NB4 (cell line): ENCODE measurements at regions not wholly inside any gene's neighbourhood (a gene's known extent, or its start where the extent isn't known, plus 50 kb on each side); places are given as distances from the start of the nearest gene placed in this dataset.
"Not testable (repeated sequence)": the region's sequence is repeated elsewhere in the genome, so short reads cannot be mapped to it uniquely, and the experiment has no call there.

Experiments used
- DNase-seq: peaks from one replicate; pipeline ENCODE4 v3.0.0; 2010; ENCODE audit warnings: low read depth
- H3K4me3 ChIP-seq: one replicate; pipeline ENCODE4 v1.5.1; 2011; ENCODE audit warnings: mild to moderate bottlenecking, low read depth, low read length, moderate library complexity
- CTCF ChIP-seq: IDR thresholded peaks from one replicate; pipeline ENCODE4 v1.5.1; 2012; ENCODE audit warnings: low read depth, low read length
- MAX ChIP-seq: IDR thresholded peaks from 2 replicates; pipeline ENCODE4 v1.6.1; 2011; ENCODE audit warnings: low read depth, low read length
- MYC ChIP-seq: IDR thresholded peaks from 2 replicates; pipeline ENCODE4 v1.6.1; 2011; ENCODE audit warnings: low read depth, low read length
- POLR2A ChIP-seq: IDR thresholded peaks from 2 replicates; pipeline ENCODE4 v1.6.1; 2011; ENCODE audit warnings: mild to moderate bottlenecking; ENCODE audit not compliant: insufficient read length; ENCODE audit errors: extremely low read depth

- H3K4me3 ChIP-seq, result no peak overlapping the region
- no peak for TF ChIP-seq POLR2A
- TF ChIP-seq MYC, result no peak
- no peak for TF ChIP-seq CTCF
- TF ChIP-seq MAX, result no peak
- DNase-seq, result peak; percentile 26
Measured at GRCh38 chr1:98119796-98120195, 199.0 kb upstream of the DPYD start.

GRCh38 chr1:98113811-98114210, 193.0 kb upstream of the DPYD start:
- no peak overlapping the region for H3K4me3 ChIP-seq
- TF ChIP-seq POLR2A, result no peak
- no peak for TF ChIP-seq CTCF
- DNase-seq, result no peak

GRCh38 chr1:98112626-98113025, 191.8 kb upstream of the DPYD start:
- H3K4me3 ChIP-seq, result no peak overlapping the region
- TF ChIP-seq POLR2A, result no peak
- TF ChIP-seq MYC, result no peak
- no peak for TF ChIP-seq MAX
- no peak for DNase-seq

- H3K4me3 ChIP-seq, result no peak overlapping the region
- DNase-seq, result no peak
- TF ChIP-seq MYC, result no peak
- no peak for TF ChIP-seq POLR2A
- no peak for TF ChIP-seq MAX
- TF ChIP-seq CTCF, result no peak
Measured at GRCh38 chr1:98110674-98111073, 189.8 kb upstream of the DPYD start.

GRCh38 chr1:98108378-98108777, 187.5 kb upstream of the DPYD start:
- not testable (repeated sequence) for DNase-seq, H3K4me3 ChIP-seq

GRCh38 chr1:98107256-98107655, 186.4 kb upstream of the DPYD start:
- H3K4me3 ChIP-seq, result no peak overlapping the region
- DNase-seq, result no peak
- TF ChIP-seq MAX (no peak), CTCF (no peak), MYC (no peak), POLR2A (no peak)

- TF ChIP-seq POLR2A, result no peak
- no peak for DNase-seq
- H3K4me3 ChIP-seq, result no peak overlapping the region
Measured at GRCh38 chr1:98104289-98104688, 183.5 kb upstream of the DPYD start.

- TF ChIP-seq MYC (no peak), POLR2A (no peak), CTCF (no peak), MAX (no peak)
- H3K4me3 ChIP-seq, result no peak overlapping the region
- DNase-seq, result peak; percentile 3
Measured at GRCh38 chr1:98103617-98104285, 182.9 kb upstream of the DPYD start.
